Progenitor cell of endocrine pancreas (in vitro differentiated cells): ENCODE measurements at regions not wholly inside any gene's neighbourhood (a gene's known extent, or its start where the extent isn't known, plus 50 kb on each side); places are given as distances from the start of the nearest gene placed in this dataset.

Experiments
- DNase-seq: peaks from one replicate; pipeline ENCODE4 v3.0.0; 2021; ENCODE audit warnings: low spot score; ENCODE audit not compliant: unreplicated experiment
- H3K27ac Mint-ChIP-seq: 2 replicates; pipeline ENCODE4 v1.8.0; 2021; ENCODE audit warnings: mild to moderate bottlenecking, moderate library complexity, mixed read lengths
- H3K27me3 Mint-ChIP-seq: 2 replicates; pipeline ENCODE4 v1.8.0; 2021; ENCODE audit warnings: mixed read lengths
- H3K36me3 Mint-ChIP-seq: 2 replicates; pipeline ENCODE4 v1.8.0; 2022; ENCODE audit warnings: mixed read lengths; ENCODE audit not compliant: insufficient read depth
- H3K4me1 Mint-ChIP-seq: 2 replicates; pipeline ENCODE4 v1.8.0; 2021; ENCODE audit warnings: low read depth, mixed read lengths
- H3K4me3 Mint-ChIP-seq: 2 replicates; pipeline ENCODE4 v1.8.0; 2021; ENCODE audit warnings: low read depth, mild to moderate bottlenecking, moderate library complexity, mixed read lengths
- H3K9me3 Mint-ChIP-seq: 2 replicates; pipeline ENCODE4 v1.8.0; 2021; ENCODE audit warnings: low read depth, mixed read lengths
- TF ChIP-seq, protein P1 (sequence below): fragments of 200-600 bp; sonication (generic); IDR thresholded peaks from one replicate; pipeline ENCODE4 v1.5.0; 2021; ENCODE audit warnings: antibody characterized with exemption, mild to moderate bottlenecking; ENCODE audit not compliant: unreplicated experiment

DNA sequence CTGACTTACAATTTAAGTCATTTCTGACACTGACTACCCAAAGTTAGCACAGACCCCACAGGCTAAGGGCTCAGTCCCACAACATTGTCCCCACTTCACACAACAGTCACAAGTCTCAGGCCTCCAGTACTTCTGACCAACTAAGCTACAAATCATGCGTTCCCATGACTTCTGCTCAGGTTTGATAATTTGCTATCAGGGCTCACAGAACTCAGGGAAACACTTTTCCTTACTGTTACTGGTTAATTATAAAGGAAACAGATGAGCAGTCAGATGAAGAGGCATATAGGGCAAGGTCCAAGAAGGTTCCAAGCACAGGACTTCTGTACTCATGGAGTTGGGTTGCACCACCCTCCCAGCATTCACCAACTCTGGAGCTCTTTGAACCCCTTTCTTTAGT is 151.2 kb upstream of the TNR start:
- H3K27me3 Mint-ChIP-seq = no peaks in the 10 kb centered on the region
- no peak overlapping the region for H3K4me3 Mint-ChIP-seq
- H3K27ac Mint-ChIP-seq = no peak overlapping the region

GRCh38 chr1:175893192-175893591 is 149.8 kb upstream of the TNR start:
- Mint-ChIP-seq H3K4me3 (no peak overlapping the region), H3K36me3 (peaks cover 6% of the 10 kb centered on the region), H3K4me1 (no peaks in the 10 kb centered on the region), H3K9me3 (no peaks in the 10 kb centered on the region), H3K27ac (no peak overlapping the region), H3K27me3 (peaks cover 8% of the 10 kb centered on the region)
- no peak for DNase-seq
- TF ChIP-seq, protein P1, sequence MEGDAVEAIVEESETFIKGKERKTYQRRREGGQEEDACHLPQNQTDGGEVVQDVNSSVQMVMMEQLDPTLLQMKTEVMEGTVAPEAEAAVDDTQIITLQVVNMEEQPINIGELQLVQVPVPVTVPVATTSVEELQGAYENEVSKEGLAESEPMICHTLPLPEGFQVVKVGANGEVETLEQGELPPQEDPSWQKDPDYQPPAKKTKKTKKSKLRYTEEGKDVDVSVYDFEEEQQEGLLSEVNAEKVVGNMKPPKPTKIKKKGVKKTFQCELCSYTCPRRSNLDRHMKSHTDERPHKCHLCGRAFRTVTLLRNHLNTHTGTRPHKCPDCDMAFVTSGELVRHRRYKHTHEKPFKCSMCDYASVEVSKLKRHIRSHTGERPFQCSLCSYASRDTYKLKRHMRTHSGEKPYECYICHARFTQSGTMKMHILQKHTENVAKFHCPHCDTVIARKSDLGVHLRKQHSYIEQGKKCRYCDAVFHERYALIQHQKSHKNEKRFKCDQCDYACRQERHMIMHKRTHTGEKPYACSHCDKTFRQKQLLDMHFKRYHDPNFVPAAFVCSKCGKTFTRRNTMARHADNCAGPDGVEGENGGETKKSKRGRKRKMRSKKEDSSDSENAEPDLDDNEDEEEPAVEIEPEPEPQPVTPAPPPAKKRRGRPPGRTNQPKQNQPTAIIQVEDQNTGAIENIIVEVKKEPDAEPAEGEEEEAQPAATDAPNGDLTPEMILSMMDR = no peak

More for the DNA sequence above, 151.2 kb upstream of the TNR start:
- Mint-ChIP-seq H3K36me3 (peaks cover 8% of the 10 kb centered on the region), H3K9me3 (no peaks in the 10 kb centered on the region), H3K4me1 (no peaks in the 10 kb centered on the region)
- TF ChIP-seq, protein P1 = no peak
- DNase-seq = no peak

DNA sequence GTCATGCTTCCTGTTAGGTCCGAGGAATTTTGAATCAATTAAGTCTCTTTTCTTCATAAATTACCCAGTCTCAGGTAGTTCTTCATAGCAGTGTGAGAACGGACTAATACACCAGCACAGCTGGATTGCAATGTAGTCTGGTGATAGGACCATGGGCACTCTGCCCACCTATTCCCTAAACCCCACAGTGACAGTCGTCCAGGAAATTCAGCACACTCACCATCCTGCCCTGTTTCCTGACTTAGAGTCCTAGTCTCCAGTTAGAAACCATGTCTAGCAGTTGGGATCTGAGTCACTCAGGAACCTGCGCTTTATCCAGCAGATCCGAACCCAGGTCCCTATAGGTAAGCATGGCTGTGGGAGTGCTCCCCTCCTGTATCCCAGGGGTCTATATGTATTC is 149.3 kb upstream of the TNR start:
- H3K27ac Mint-ChIP-seq = no peak overlapping the region
- H3K4me1 Mint-ChIP-seq = no peaks in the 10 kb centered on the region
- H3K27me3 Mint-ChIP-seq = peaks cover 12% of the 10 kb centered on the region
- H3K36me3 Mint-ChIP-seq = peaks cover 5% of the 10 kb centered on the region
- TF ChIP-seq, protein P1 = no peak
- H3K9me3 Mint-ChIP-seq = no peaks in the 10 kb centered on the region
- no peak for DNase-seq
- H3K4me3 Mint-ChIP-seq = no peak overlapping the region

- DNase-seq = no peak
- no peaks in the 10 kb centered on the region for H3K9me3 Mint-ChIP-seq
- H3K4me3 Mint-ChIP-seq = no peak overlapping the region
- peaks cover 16% of the 10 kb centered on the region for H3K27me3 Mint-ChIP-seq
- TF ChIP-seq, protein P1 = no peak
- no peak overlapping the region for H3K27ac Mint-ChIP-seq
- H3K36me3 Mint-ChIP-seq = peaks cover 5% of the 10 kb centered on the region
- no peaks in the 10 kb centered on the region for H3K4me1 Mint-ChIP-seq
Observed at GRCh38 chr1:175891783-175892309, 148.5 kb upstream of the TNR start.

GRCh38 chr1:175890958-175891357 is 147.6 kb upstream of the TNR start:
- Mint-ChIP-seq H3K4me3 (no peak overlapping the region), H3K4me1 (no peaks in the 10 kb centered on the region), H3K36me3 (peaks cover 5% of the 10 kb centered on the region), H3K9me3 (no peaks in the 10 kb centered on the region), H3K27ac (peak overlapping the region; percentile 12), H3K27me3 (peaks cover 18% of the 10 kb centered on the region)
- no peak for DNase-seq
- TF ChIP-seq, protein P1 = no peak
